ENCODE measurements at regions not wholly inside any gene's neighbourhood (a gene's known extent, or its start where the extent isn't known, plus 50 kb on each side); places are given as distances from the start of the nearest gene placed in this dataset.

DNA sequence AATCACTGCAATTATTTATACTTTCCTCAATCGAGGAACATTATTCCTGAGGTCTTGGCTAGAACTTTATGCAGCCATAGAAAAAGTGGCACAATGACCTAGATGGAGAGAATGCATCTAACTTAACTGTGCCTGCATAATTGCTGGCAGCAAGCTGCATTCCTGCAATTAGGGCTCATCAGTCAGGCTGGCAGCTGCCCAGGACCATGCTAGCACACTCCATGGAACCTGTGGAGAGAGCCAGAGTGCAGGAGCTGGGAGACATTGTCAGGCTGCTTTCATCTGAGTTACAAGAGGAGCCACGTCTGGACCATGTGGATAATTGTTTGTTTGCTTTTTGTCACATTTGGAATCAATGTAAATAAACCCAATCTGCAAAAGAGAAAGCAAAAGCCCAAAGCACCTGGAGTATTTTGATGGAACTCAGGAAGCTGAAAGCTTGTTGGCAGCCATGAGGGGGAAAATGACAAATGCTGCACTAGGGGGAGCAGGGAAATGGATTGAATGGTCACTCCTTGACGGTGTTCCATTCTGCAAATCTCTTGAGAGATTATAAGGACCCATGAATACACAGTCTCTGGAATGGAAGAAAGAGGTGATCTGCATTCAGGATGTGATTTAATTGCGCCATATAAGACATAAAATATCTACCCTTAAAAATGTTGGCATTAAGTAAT lies 839.9 kb downstream of the MAT2B start:
- Histone ChIP-seq H3K4me3 (ENCODE audit: low read depth, low read length) (no peak overlapping the region), H3K36me3 (ENCODE audit: control insufficient read depth, insufficient read depth, low read length) (no peaks in the 10 kb centered on the region), H3K27me3 (ENCODE audit: control insufficient read depth, insufficient read depth, low read length) (no peaks in the 10 kb centered on the region)
- no peak for DNase-seq (ENCODE audit: low read depth)
- TF ChIP-seq, protein P1, sequence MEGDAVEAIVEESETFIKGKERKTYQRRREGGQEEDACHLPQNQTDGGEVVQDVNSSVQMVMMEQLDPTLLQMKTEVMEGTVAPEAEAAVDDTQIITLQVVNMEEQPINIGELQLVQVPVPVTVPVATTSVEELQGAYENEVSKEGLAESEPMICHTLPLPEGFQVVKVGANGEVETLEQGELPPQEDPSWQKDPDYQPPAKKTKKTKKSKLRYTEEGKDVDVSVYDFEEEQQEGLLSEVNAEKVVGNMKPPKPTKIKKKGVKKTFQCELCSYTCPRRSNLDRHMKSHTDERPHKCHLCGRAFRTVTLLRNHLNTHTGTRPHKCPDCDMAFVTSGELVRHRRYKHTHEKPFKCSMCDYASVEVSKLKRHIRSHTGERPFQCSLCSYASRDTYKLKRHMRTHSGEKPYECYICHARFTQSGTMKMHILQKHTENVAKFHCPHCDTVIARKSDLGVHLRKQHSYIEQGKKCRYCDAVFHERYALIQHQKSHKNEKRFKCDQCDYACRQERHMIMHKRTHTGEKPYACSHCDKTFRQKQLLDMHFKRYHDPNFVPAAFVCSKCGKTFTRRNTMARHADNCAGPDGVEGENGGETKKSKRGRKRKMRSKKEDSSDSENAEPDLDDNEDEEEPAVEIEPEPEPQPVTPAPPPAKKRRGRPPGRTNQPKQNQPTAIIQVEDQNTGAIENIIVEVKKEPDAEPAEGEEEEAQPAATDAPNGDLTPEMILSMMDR (IDR thresholded peaks at IDR 0.05; ENCODE audit: insufficient read depth, low read length, poor library complexity, severe bottlenecking) = no peak

DNA sequence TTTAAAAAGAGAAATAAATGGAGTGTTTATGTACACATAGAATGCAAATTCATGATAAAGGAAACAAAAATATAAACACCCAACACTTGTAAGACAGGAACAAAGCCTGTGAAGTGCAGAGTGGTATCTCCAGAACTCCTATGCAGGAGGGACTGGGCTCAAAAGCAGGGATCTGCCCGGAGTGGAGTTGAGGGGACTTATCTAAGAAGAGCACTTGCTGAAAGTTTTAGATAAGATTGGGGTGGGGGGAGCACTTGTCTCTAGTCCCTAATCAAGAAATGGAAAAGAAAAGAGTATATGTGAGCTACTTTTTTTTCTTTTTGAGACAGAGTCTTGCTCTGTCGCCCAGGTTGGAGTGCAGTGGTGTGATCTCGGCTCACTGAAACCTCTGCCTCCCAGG lies 840.4 kb downstream of the MAT2B start:
- no peak for DNase-seq (ENCODE audit: low read depth)
- no peaks in the 10 kb centered on the region for H3K36me3 ChIP-seq (ENCODE audit: control insufficient read depth, insufficient read depth, low read length)

DNA sequence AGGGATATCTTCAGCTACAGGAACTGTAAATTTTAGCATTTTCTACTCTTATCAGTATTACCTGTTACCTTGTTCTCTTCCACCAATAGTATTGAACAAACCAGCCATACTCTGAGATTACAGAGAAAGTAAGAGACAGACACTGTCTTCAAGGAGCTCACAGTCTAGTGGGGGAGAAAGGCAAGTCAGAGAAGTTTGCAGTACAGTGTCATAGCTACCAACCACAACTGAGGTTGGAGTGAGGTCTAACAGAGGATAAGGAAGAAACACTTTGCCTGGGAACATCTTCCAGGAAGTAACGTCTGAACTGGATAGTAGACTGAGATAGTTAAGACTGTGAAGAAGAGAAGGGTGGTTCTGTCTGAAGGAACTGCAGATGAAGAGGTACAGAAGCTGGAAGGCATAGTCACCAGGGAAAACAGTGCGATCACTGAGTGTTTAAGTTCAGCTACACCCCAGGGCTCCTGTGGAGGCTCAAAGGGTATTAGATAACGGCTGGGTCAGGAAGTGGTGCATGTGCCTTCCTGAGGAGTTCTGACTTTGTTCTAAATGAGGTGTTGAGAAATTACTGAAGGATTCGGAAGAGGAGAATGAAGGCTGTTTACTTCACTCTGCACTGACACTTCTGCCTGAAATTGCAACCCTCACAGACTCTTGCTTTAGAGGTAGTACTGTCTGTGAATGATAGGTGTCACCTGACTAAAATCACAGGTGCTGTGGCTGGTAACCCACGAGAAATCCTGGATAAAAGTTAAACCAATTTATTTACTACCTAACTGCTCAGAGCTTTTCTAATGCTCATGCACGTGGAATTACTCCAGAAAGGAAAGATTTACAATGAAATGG lies 841.6 kb downstream of the MAT2B start:
- Histone ChIP-seq H3K4me3 (ENCODE audit: low read depth, low read length) (no peak overlapping the region), H3K36me3 (ENCODE audit: control insufficient read depth, insufficient read depth, low read length) (no peaks in the 10 kb centered on the region), H3K27me3 (ENCODE audit: control insufficient read depth, insufficient read depth, low read length) (no peaks in the 10 kb centered on the region)
- TF ChIP-seq, protein P1 (IDR thresholded peaks at IDR 0.05; ENCODE audit: insufficient read depth, low read length, poor library complexity, severe bottlenecking) = no peak
- no peak for DNase-seq (ENCODE audit: low read depth)

More for the DNA sequence above, 840.4 kb downstream of the MAT2B start:
- H3K4me3 ChIP-seq (ENCODE audit: low read depth, low read length) = no peak overlapping the region
- no peaks in the 10 kb centered on the region for H3K27me3 ChIP-seq (ENCODE audit: control insufficient read depth, insufficient read depth, low read length)
- TF ChIP-seq, protein P1 (IDR thresholded peaks at IDR 0.05; ENCODE audit: insufficient read depth, low read length, poor library complexity, severe bottlenecking) = no peak

DNA sequence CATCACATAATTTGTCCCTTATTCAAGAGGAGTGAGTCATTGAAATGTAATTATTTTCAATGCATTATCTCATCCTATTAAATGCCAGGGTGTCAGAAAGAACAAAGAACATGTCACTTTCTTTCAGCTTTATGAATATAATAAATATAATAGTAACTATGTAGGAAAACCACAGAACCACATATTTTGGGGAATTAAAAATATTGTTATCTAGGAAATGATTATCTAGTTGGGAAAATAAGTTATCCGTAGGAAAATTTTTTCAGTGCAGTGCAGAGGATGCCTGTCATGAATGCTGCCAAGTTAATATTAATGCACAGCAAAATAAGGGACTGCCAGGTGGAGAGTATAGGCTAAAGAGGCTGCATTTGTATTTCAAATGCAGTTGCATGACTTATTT lies 844.8 kb downstream of the MAT2B start:
- Histone ChIP-seq H3K27me3 (ENCODE audit: control insufficient read depth, insufficient read depth, low read length) (no peaks in the 10 kb centered on the region), H3K36me3 (ENCODE audit: control insufficient read depth, insufficient read depth, low read length) (no peaks in the 10 kb centered on the region), H3K4me3 (ENCODE audit: low read depth, low read length) (no peak overlapping the region)
- DNase-seq (ENCODE audit: low read depth) = no peak
- TF ChIP-seq, protein P1 (IDR thresholded peaks at IDR 0.05; ENCODE audit: insufficient read depth, low read length, poor library complexity, severe bottlenecking) = no peak

DNA sequence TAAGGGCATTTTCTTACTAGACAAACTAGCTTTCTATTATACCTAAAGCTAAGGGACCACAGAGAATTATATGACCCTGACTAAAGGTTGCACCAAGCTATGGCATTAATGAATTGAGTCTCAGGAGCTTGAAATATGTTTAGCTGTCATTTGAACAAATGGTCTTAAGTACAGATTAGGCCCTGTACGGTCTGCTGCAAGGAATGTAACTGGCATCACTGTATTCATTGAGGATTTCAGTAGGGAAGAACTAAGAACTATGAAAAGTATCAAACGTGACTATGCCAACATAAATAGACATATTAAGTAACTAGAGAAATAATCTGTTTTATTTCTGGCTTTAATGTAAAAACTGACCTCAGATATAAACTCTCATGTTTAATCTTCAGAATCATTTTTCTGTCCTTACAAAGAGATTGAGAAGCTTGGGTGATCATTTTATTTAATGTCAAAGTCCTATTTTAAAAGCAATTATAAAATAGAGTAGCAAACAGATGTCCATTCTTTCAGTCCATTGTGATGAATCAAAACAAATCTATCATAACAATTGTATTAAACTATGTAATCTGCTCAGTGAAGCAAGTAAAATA lies 845.9 kb downstream of the MAT2B start:
- TF ChIP-seq, protein P1 (IDR thresholded peaks at IDR 0.05; ENCODE audit: insufficient read depth, low read length, poor library complexity, severe bottlenecking) = no peak
- H3K4me3 ChIP-seq (ENCODE audit: low read depth, low read length) = no peak overlapping the region
- DNase-seq (ENCODE audit: low read depth) = no peak
- no peaks in the 10 kb centered on the region for H3K36me3 ChIP-seq (ENCODE audit: control insufficient read depth, insufficient read depth, low read length)
- no peaks in the 10 kb centered on the region for H3K27me3 ChIP-seq (ENCODE audit: control insufficient read depth, insufficient read depth, low read length)

Data from kidney epithelial cell (primary cell).